Neuronal stem cell (in vitro differentiated cells): ENCODE measurements at regions not wholly inside any gene's neighbourhood (a gene's known extent, or its start where the extent isn't known, plus 50 kb on each side); places are given as distances from the start of the nearest gene placed in this dataset.
"Not testable (repeated sequence)": the region's sequence is repeated elsewhere in the genome, so short reads cannot be mapped to it uniquely, and the experiment has no call there.

Experiments used
- DNase-seq: peaks from one replicate; pipeline ENCODE4 v3.0.0-alpha.2; 2013; ENCODE audit warnings: low spot score
- H2AFZ ChIP-seq: one replicate; pipeline ENCODE4 v1.6.1; 2013; ENCODE audit warnings: mild to moderate bottlenecking, low read length, inconsistent platforms
- H2AK5ac ChIP-seq: 2 replicates; pipeline ENCODE4 v1.6.1; 2013; ENCODE audit warnings: low read depth, mild to moderate bottlenecking, inconsistent platforms, low read length, moderate library complexity, mixed read lengths
- H2BK120ac ChIP-seq: 2 replicates; pipeline ENCODE4 v1.6.1; 2013; ENCODE audit warnings: low read depth, mild to moderate bottlenecking, inconsistent platforms, low read length, moderate library complexity, mixed read lengths
- H2BK12ac ChIP-seq: one replicate; pipeline ENCODE4 v1.6.1; 2013; ENCODE audit warnings: low read length, inconsistent platforms
- H2BK15ac ChIP-seq: 2 replicates; pipeline ENCODE4 v1.6.1; 2013; ENCODE audit warnings: mild to moderate bottlenecking, low read length, inconsistent platforms, mixed read lengths
- H2BK5ac ChIP-seq: one replicate; pipeline ENCODE4 v1.6.1; 2013; ENCODE audit warnings: inconsistent platforms, mild to moderate bottlenecking, low read length, moderate library complexity
- H3K14ac ChIP-seq: one replicate; pipeline ENCODE4 v1.6.1; 2013; ENCODE audit warnings: low read length, inconsistent platforms
- H3K18ac ChIP-seq: 2 replicates; pipeline ENCODE4 v1.6.1; 2013; ENCODE audit warnings: low read length, inconsistent platforms
- H3K23ac ChIP-seq: 2 replicates; pipeline ENCODE4 v1.6.1; 2013; ENCODE audit warnings: low read depth, mild to moderate bottlenecking, mixed read lengths, low read length, inconsistent platforms; ENCODE audit not compliant: poor library complexity
- H3K27ac ChIP-seq: replicated peaks from 3 replicates; pipeline ENCODE4 v1.5.1; 2013; ENCODE audit warnings: low read length, inconsistent platforms
- H3K27me3 ChIP-seq, 3 experiments: 2 replicates each; pipeline ENCODE4 v1.6.1; 2013; ENCODE audit warnings: low read length in 3 of 3, mild to moderate bottlenecking in 2 of 3, inconsistent platforms in 1 of 3, low read depth in 1 of 3, mixed read lengths in 1 of 3, moderate library complexity in 1 of 3; ENCODE audit not compliant: control insufficient read depth in 3 of 3, insufficient read depth in 3 of 3
- H3K36me3 ChIP-seq, 2 donors: replicated peaks in 1 of 2; 2 replicates each; pipeline ENCODE4 v1.6.1; 2013; ENCODE audit warnings: low read length in 2 of 2; ENCODE audit not compliant: control insufficient read depth in 2 of 2, insufficient read depth in 2 of 2
- H3K4ac ChIP-seq: 2 replicates; pipeline ENCODE4 v1.6.1; 2013; ENCODE audit warnings: inconsistent platforms, mild to moderate bottlenecking, low read length, moderate library complexity
- H3K4me1 ChIP-seq, 2 donors: 1 replicate in 1 of 2; 2 replicates in 1 of 2; pipeline ENCODE4 v1.6.1; 2013; ENCODE audit warnings: low read length in 2 of 2, low read depth in 1 of 2; ENCODE audit not compliant: control insufficient read depth in 2 of 2, insufficient read depth in 1 of 2
- H3K4me2 ChIP-seq: one replicate; pipeline ENCODE4 v1.6.1; 2013; ENCODE audit warnings: mild to moderate bottlenecking, low read length, inconsistent platforms; ENCODE audit not compliant: insufficient read depth, poor library complexity, severe bottlenecking
- H3K4me3 ChIP-seq, 2 donors: 2 replicates each; pipeline ENCODE4 v1.5.1; 2013; ENCODE audit warnings: low read length in 2 of 2, mild to moderate bottlenecking in 2 of 2, inconsistent platforms in 1 of 2, moderate library complexity in 1 of 2
- H3K79me1 ChIP-seq: one replicate; pipeline ENCODE4 v1.6.1; 2013; ENCODE audit warnings: low read depth, mild to moderate bottlenecking, inconsistent platforms, low read length, moderate library complexity
- H3K9ac ChIP-seq: one replicate; pipeline ENCODE4 v1.6.1; 2013; ENCODE audit warnings: mild to moderate bottlenecking, low read depth, low read length, inconsistent platforms; ENCODE audit not compliant: poor library complexity
- H3K9me3 ChIP-seq, 2 donors: replicated peaks in 1 of 2; 2 replicates each; pipeline versions ENCODE3 to v1.6.1; 2013; ENCODE audit warnings: low read length in 2 of 2, mild to moderate bottlenecking in 2 of 2, inconsistent platforms in 1 of 2, low read depth in 1 of 2, mixed read lengths in 1 of 2, moderate library complexity in 1 of 2; ENCODE audit not compliant: control insufficient read depth in 2 of 2, insufficient read depth in 1 of 2
- H4K8ac ChIP-seq: one replicate; pipeline ENCODE4 v1.6.1; 2013; ENCODE audit warnings: low read depth, mild to moderate bottlenecking, inconsistent platforms, low read length, moderate library complexity
- H4K91ac ChIP-seq: one replicate; pipeline ENCODE4 v1.6.1; 2013; ENCODE audit warnings: low read length, low read depth, mild to moderate bottlenecking, inconsistent platforms; ENCODE audit not compliant: poor library complexity
- WGBS, 2 donors: extraction: QIAGEN DNeasy Blood & Tissue Kit; methylation state at CpG; one replicate each; pipeline ENCODE4 v1.1.7; 2013; ENCODE audit warnings: missing lambda C conversion rate in 2 of 2, mixed read lengths in 1 of 2; ENCODE audit not compliant: insufficient read length in 2 of 2, insufficient replicate concordance in 1 of 2; ENCODE audit errors: extremely low coverage in 2 of 2; 5-methylcytosine and 5-hydroxymethylcytosine counted together

DNA sequence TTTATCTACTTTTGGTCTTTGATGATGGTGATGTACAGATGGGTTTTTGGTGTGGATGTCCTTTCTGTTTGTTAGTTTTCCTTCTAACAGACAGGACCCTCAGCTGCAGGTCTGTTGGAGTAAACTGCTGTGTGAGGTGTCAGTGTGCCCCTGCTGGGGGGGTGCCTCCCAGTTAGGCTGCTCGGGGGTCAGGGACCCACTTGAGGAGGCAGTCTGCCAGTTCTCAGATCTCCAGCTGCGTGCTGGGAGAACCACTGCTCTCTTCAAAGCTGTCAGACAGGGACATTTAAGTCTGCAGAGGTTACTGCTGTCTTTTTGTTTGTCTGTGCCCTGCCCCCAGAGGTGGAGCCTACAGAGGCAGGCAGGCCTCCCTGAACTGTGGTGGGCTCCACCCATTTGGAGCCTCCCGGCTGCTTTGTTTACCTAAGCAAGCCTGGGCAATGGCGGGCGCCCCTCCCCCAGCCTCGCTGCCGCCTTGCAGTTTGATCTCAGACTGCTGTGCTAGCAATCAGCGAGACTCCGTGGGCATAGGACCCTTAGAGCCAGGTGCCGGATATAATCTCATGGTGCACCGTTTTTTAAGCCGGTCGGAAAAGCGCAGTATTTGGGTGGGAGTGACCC, 433.7 kb downstream of the CCSER2 start:
- H3K4me3 ChIP-seq, H3K14ac ChIP-seq, H2BK15ac ChIP-seq, H3K4ac ChIP-seq, H3K9ac ChIP-seq, H2BK12ac ChIP-seq, DNase-seq, H3K4me2 ChIP-seq, H3K9me3 ChIP-seq, H3K27me3 ChIP-seq, H2AK5ac ChIP-seq, H3K79me1 ChIP-seq, H3K23ac ChIP-seq, H4K91ac ChIP-seq, H4K8ac ChIP-seq, H3K36me3 ChIP-seq, H2BK5ac ChIP-seq, H3K27ac ChIP-seq, H3K4me1 ChIP-seq, H2BK120ac ChIP-seq, H3K18ac ChIP-seq: not testable (repeated sequence)
- no CpG with 5 or more reads among the region's 14 CpGs for WGBS, 2 donors
- H2AFZ ChIP-seq = peak overlapping the region; percentile 43

DNA sequence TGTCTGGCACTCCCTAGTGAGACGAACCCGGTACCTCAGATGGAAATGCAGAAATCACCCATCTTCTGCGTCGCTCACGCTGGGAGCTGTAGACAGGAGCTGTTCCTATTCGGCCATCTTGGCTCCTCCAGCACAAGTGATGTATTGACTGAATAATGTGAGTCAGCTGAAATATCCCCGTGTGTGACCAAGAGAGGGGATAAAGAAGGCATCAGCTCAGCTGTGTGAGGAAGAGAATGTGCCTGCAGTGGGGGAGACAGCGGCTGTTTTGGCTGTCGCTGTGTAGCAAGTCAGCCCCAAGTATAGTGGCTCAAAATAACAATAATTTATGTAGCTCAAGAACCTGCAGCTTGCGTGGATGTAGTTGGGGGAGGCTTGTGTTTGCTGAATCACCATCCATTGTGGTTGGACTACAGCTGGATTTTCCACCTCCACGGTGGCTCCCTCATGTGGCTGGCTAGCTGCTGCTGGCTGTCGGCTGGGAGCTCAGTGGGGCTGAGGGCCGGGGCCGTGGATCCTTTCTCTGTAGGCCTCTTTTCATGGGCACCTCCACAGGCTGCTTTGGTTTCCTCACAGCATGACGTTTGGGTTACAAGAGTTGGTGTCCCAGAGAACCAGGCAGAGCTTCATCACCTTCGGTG, 434.5 kb downstream of the CCSER2 start:
- WGBS, 2 donors = no CpG with 5 or more reads among the region's 16 CpGs
- no peak for DNase-seq
- H3K23ac ChIP-seq = peak overlapping the region; percentile 5

DNA sequence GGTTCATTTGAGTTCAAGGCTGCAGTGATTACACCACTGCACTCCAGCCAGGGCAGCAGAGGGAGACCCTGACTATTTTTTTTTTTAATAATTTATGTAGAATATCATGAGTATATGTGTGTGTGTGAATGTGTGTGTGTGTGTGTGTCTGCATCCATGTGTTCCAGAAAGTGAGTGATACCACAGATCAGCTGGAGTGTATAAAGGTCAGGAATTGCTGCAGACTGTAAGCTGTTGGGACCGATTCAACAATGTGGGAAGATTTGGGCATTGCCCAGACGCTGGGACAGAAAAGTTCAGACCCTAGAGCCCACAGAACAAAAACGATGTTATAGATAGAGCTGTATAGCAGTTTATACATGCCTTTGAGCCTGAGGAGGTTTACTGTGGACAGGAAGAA, 435.6 kb downstream of the CCSER2 start:
- no peak overlapping the region for H3K4me2 ChIP-seq
- no peak overlapping the region for H4K8ac ChIP-seq
- H3K9me3 ChIP-seq = no peaks in the 10 kb centered on the region
- H3K79me1 ChIP-seq = no peaks in the 10 kb centered on the region
- H3K23ac ChIP-seq = no peak overlapping the region
- H2BK5ac ChIP-seq = no peak overlapping the region
- no peak overlapping the region for H3K4ac ChIP-seq
- no peak overlapping the region for H2BK120ac ChIP-seq
- peaks cover 0 to 3% of the 10 kb centered on the region in 2 donors for H3K4me1 ChIP-seq
- H3K36me3 ChIP-seq = no peaks in the 10 kb centered on the region
- DNase-seq = no peak
- H3K9ac ChIP-seq = no peak overlapping the region
- no peak overlapping the region for H2AFZ ChIP-seq
- no peak overlapping the region for H4K91ac ChIP-seq
- H3K4me3 ChIP-seq = no peak overlapping the region
- H2BK15ac ChIP-seq = no peak overlapping the region
- H3K27me3 ChIP-seq = no peaks in the 10 kb centered on the region
- H3K18ac ChIP-seq = no peak overlapping the region
- H2BK12ac ChIP-seq = no peak overlapping the region
- no CpG with 5 or more reads among the region's 3 CpGs for WGBS, 2 donors
- no peak overlapping the region for H3K27ac ChIP-seq
- no peak overlapping the region for H3K14ac ChIP-seq
- no peak overlapping the region for H2AK5ac ChIP-seq

More for the DNA sequence above, 434.5 kb downstream of the CCSER2 start:
- no peak overlapping the region for H3K27ac ChIP-seq
- peak overlapping the region; percentile 43 for H2AFZ ChIP-seq
- H2BK5ac ChIP-seq = no peak overlapping the region
- no peak overlapping the region for H2BK15ac ChIP-seq
- H3K36me3 ChIP-seq = no peaks in the 10 kb centered on the region
- H3K4me2 ChIP-seq = no peak overlapping the region
- peak overlapping the region; percentile 24 for H2BK12ac ChIP-seq
- H3K18ac ChIP-seq = peak overlapping the region; percentile 91
- H4K91ac ChIP-seq = no peak overlapping the region
- no peak overlapping the region for H2BK120ac ChIP-seq
- H3K14ac ChIP-seq = peak overlapping the region; percentile 0
- peak overlapping the region; percentile 5 for H3K4ac ChIP-seq
- H3K9ac ChIP-seq = peak overlapping the region; percentile 44
- H4K8ac ChIP-seq = no peak overlapping the region
- H3K9me3 ChIP-seq = no peaks in the 10 kb centered on the region
- H3K79me1 ChIP-seq = no peaks in the 10 kb centered on the region
- peak overlapping the region; percentile 79 for H2AK5ac ChIP-seq
- no peaks in the 10 kb centered on the region for H3K27me3 ChIP-seq
- H3K4me3 ChIP-seq = no peak overlapping the region
- peaks cover 0 to 3% of the 10 kb centered on the region in 2 donors for H3K4me1 ChIP-seq

DNA sequence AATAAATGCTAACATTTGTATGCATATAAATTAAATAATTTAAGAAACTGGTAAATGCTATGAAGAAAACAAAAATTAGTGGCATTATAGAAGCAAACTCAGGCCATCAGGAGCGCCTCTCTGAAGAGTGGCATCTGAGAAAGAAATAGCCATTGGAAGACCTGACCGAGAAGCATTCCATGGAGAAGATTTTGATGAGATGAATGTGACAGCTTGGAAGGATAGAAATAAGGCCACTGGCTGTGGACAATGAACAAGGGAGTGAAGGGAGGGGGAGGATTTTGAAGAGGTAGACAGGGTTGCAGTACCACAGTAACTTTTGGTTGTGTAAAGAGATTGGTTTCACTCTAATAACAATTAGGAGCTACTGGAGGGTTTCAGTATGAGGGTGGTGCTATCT, 436.7 kb downstream of the CCSER2 start:
- peaks cover 0 to 3% of the 10 kb centered on the region in 2 donors for H3K4me1 ChIP-seq
- no peak overlapping the region for H2BK120ac ChIP-seq
- no peak overlapping the region for H4K91ac ChIP-seq
- H3K18ac ChIP-seq = no peak overlapping the region
- no peak overlapping the region for H3K4me3 ChIP-seq
- H3K14ac ChIP-seq = no peak overlapping the region
- H4K8ac ChIP-seq = no peak overlapping the region
- no peaks in the 10 kb centered on the region for H3K79me1 ChIP-seq
- no peaks in the 10 kb centered on the region for H3K36me3 ChIP-seq
- no peaks in the 10 kb centered on the region for H3K9me3 ChIP-seq
- H3K4ac ChIP-seq = no peak overlapping the region
- no CpG with 5 or more reads among the region's 2 CpGs for WGBS, 2 donors
- no peak overlapping the region for H3K27ac ChIP-seq
- no peak overlapping the region for H2BK15ac ChIP-seq
- H3K9ac ChIP-seq = no peak overlapping the region
- no peak overlapping the region for H3K23ac ChIP-seq
- no peak for DNase-seq
- H2AK5ac ChIP-seq = no peak overlapping the region
- H2AFZ ChIP-seq = no peak overlapping the region
- no peak overlapping the region for H3K4me2 ChIP-seq
- peak overlapping the region; percentile 8 for H2BK12ac ChIP-seq
- no peaks in the 10 kb centered on the region for H3K27me3 ChIP-seq
- no peak overlapping the region for H2BK5ac ChIP-seq
